MCF 10A (cell line): ENCODE measurements at regions not wholly inside any gene's neighbourhood (a gene's known extent, or its start where the extent isn't known, plus 50 kb on each side); places are given as distances from the start of the nearest gene placed in this dataset.

Source experiments
- BruUV-seq: library from RNA; stranded (reverse); fragments of 400-500 nt; replicated peaks from 2 replicates; lab custom pipeline; 2021; lab: Mats Ljungman, UMichigan
- CTCF ChIA-PET: fragments of 300-600 bp; sonication (Branson Sonifier 250); formaldehyde crosslinking; extraction: SDS; loops from one replicate; lab custom pipeline; 2021; ENCODE audit warnings: antibody characterized with exemption, inconsistent platforms; lab: Yijun Ruan, JAX
- POLR2A ChIA-PET: fragments of 300-600, 350-650 bp; sonication (Branson Sonifier 250); formaldehyde crosslinking; extraction: SDS; loops from one replicate; lab custom pipeline; 2020; ENCODE audit warnings: antibody characterized with exemption, inconsistent platforms; lab: Yijun Ruan, JAX
- DNase-seq: peaks from one replicate; pipeline ENCODE4 v3.0.0-alpha.2; 2018; ENCODE audit not compliant: unreplicated experiment
- H3K27ac Mint-ChIP-seq: one replicate; pipeline ENCODE4 v1.8.0; 2022; ENCODE audit warnings: mild to moderate bottlenecking, low read depth, mixed read lengths; ENCODE audit not compliant: unreplicated experiment
- H3K27me3 Mint-ChIP-seq: one replicate; pipeline ENCODE4 v1.8.0; 2022; ENCODE audit warnings: mixed read lengths; ENCODE audit not compliant: insufficient read depth, unreplicated experiment
- H3K36me3 Mint-ChIP-seq: one replicate; pipeline ENCODE4 v1.8.0; 2022; ENCODE audit warnings: mild to moderate bottlenecking, moderate library complexity, mixed read lengths; ENCODE audit not compliant: insufficient read depth, unreplicated experiment
- H3K4me1 Mint-ChIP-seq: one replicate; pipeline ENCODE4 v1.8.0; 2022; ENCODE audit warnings: mixed read lengths; ENCODE audit not compliant: insufficient read depth, unreplicated experiment
- H3K4me3 Mint-ChIP-seq: one replicate; pipeline ENCODE4 v1.8.0; 2022; ENCODE audit warnings: mild to moderate bottlenecking, moderate library complexity, mixed read lengths; ENCODE audit not compliant: unreplicated experiment
- H3K9me3 Mint-ChIP-seq: one replicate; pipeline ENCODE4 v1.8.0; 2022; ENCODE audit warnings: mixed read lengths; ENCODE audit not compliant: unreplicated experiment
- CTCF ChIP-seq: fragments of 200-600 bp; IDR thresholded peaks from one replicate; pipeline ENCODE4 v1.8.0; 2022; ENCODE audit warnings: antibody characterized with exemption, mild to moderate bottlenecking; ENCODE audit not compliant: unreplicated experiment
- intact Hi-C: fragments of 100-400 bp; cut with micrococcal nuclease; formaldehyde crosslinking; loops from 2 replicates; pipeline ENCODE4 v1.14.1; 2022

GRCh38 chr4:13957871-13958270 lies 330.3 kb upstream of the BOD1L1 start:
- ChIA-PET CTCF (no interaction called here), POLR2A (no interaction called here)
- no peak for TF ChIP-seq CTCF
- H3K4me3 Mint-ChIP-seq, result no peak overlapping the region
- no peaks in the 10 kb centered on the region for H3K9me3 Mint-ChIP-seq
- H3K27ac Mint-ChIP-seq, result no peak overlapping the region
- DNase-seq, result no peak
- intact Hi-C loops, result no loop called here
- BruUV-seq, result no TSS peak
- H3K27me3 Mint-ChIP-seq, result no peaks in the 10 kb centered on the region
- no peaks in the 10 kb centered on the region for H3K4me1 Mint-ChIP-seq
- no peaks in the 10 kb centered on the region for H3K36me3 Mint-ChIP-seq

- no peak overlapping the region for H3K27ac Mint-ChIP-seq
- no peaks in the 10 kb centered on the region for H3K9me3 Mint-ChIP-seq
- CTCF ChIA-PET, result no interaction called here
- H3K36me3 Mint-ChIP-seq, result peaks cover 6% of the 10 kb centered on the region
- no peak for TF ChIP-seq CTCF
- peaks cover 6% of the 10 kb centered on the region for H3K4me1 Mint-ChIP-seq
- H3K27me3 Mint-ChIP-seq, result no peaks in the 10 kb centered on the region
- no peak for DNase-seq
- BruUV-seq, result no TSS peak
- intact Hi-C loops, result no loop called here
- POLR2A ChIA-PET, result no interaction called here
- no peak overlapping the region for H3K4me3 Mint-ChIP-seq
Measured at GRCh38 chr4:13963601-13964000, 336.1 kb upstream of the BOD1L1 start.

GRCh38 chr4:13966231-13967195 lies 339.0 kb upstream of the BOD1L1 start:
- peaks cover 6% of the 10 kb centered on the region for H3K4me1 Mint-ChIP-seq
- no peaks in the 10 kb centered on the region for H3K9me3 Mint-ChIP-seq
- H3K4me3 Mint-ChIP-seq, result no peak overlapping the region
- no peak overlapping the region for H3K27ac Mint-ChIP-seq
- no TSS peak for BruUV-seq
- ChIA-PET POLR2A (interaction anchor here (0.5 to 0.6 kb wide), 2 partner anchors 10 to 30 kb away, joined by 3 to 4 read pairs; no protein-coding TSS in a partner anchor), CTCF (interaction anchor here (0.5 to 0.7 kb wide), 6 partner anchors 16 to 1371 kb away, joined by 3 to 5 read pairs (median 3); no protein-coding TSS in a partner anchor)
- H3K36me3 Mint-ChIP-seq, result peaks cover 6% of the 10 kb centered on the region
- intact Hi-C loops, result loop anchor here (1.0 kb wide), 1 partner anchor 310 kb away; no protein-coding TSS in a partner anchor
- no peaks in the 10 kb centered on the region for H3K27me3 Mint-ChIP-seq
- peak; percentile 68 for DNase-seq
- no peak for TF ChIP-seq CTCF

- Mint-ChIP-seq H3K4me3 (no peak overlapping the region), H3K27me3 (no peaks in the 10 kb centered on the region), H3K4me1 (peaks cover 6% of the 10 kb centered on the region), H3K9me3 (no peaks in the 10 kb centered on the region), H3K27ac (no peak overlapping the region), H3K36me3 (peaks cover 6% of the 10 kb centered on the region)
- ChIA-PET POLR2A (interaction anchor here (1.0 kb wide), 1 partner anchor 1039 kb away, joined by 3 read pairs; no protein-coding TSS in a partner anchor), CTCF (no interaction called here)
- BruUV-seq, result no TSS peak
- no peak for DNase-seq
- no peak for TF ChIP-seq CTCF
- intact Hi-C loops, result no loop called here
Measured at GRCh38 chr4:13968723-13969122, 341.2 kb upstream of the BOD1L1 start.
